GM18951 (cell line): ENCODE measurements at regions not wholly inside any gene's neighbourhood (a gene's known extent, or its start where the extent isn't known, plus 50 kb on each side); places are given as distances from the start of the nearest gene placed in this dataset.

ENCODE experiments used
- POLR2A ChIP-seq: IDR thresholded peaks from 4 replicates; pipeline ENCODE4 v1.6.1; 2011; ENCODE audit warnings: mild to moderate bottlenecking; ENCODE audit not compliant: insufficient read length, insufficient read depth; ENCODE audit errors: extremely low read depth
- in situ Hi-C: fragments of 300-500 bp; cut with MboI; formaldehyde crosslinking; loops from one replicate; pipeline ENCODE4 v1.12.0; 2022; ENCODE audit warnings: low sequenced_read_pairs, mixed read lengths, inconsistent platforms; ENCODE audit not compliant: unreplicated experiment

- TF ChIP-seq POLR2A, result no peak
Measured at GRCh38 chr4:177010418-177010817, 217.7 kb upstream of the VEGFC start.

GRCh38 chr4:177012918-177013545, 220.3 kb upstream of the VEGFC start:
- no peak for TF ChIP-seq POLR2A
- in situ Hi-C loops, result no loop called here

More at GRCh38 chr4:177010418-177010817, 217.7 kb upstream of the VEGFC start:
- in situ Hi-C loops, result no loop called here

- no peak for TF ChIP-seq POLR2A
- in situ Hi-C loops, result no loop called here
Measured at GRCh38 chr4:177016541-177017141, 223.9 kb upstream of the VEGFC start.

GRCh38 chr4:177023951-177024350, 231.2 kb upstream of the VEGFC start:
- in situ Hi-C loops, result no loop called here
- no peak for TF ChIP-seq POLR2A

- in situ Hi-C loops, result no loop called here
- TF ChIP-seq POLR2A, result no peak
Measured at GRCh38 chr4:177032341-177032740, 239.6 kb upstream of the VEGFC start.

- no peak for TF ChIP-seq POLR2A
- in situ Hi-C loops, result no loop called here
Measured at GRCh38 chr4:177033135-177033534, 240.4 kb upstream of the VEGFC start.

- TF ChIP-seq POLR2A, result no peak
- in situ Hi-C loops, result no loop called here
Measured at GRCh38 chr4:177033632-177034031, 240.9 kb upstream of the VEGFC start.

- TF ChIP-seq POLR2A, result no peak
- in situ Hi-C loops, result loop anchor here (10.0 kb wide), 1 partner anchor 667 kb away; no protein-coding TSS in a partner anchor
Measured at GRCh38 chr4:177041356-177041755, 248.6 kb upstream of the VEGFC start.

GRCh38 chr4:177047070-177047850, 254.5 kb upstream of the VEGFC start:
- in situ Hi-C loops, result loop anchor here (10.0 kb wide), 1 partner anchor 672 kb away; no protein-coding TSS in a partner anchor

GRCh38 chr4:177047851-177048174, 255.1 kb upstream of the VEGFC start:
- TF ChIP-seq POLR2A, result no peak
- in situ Hi-C loops, result loop anchor here (10.0 kb wide), 1 partner anchor 673 kb away; no protein-coding TSS in a partner anchor

More at GRCh38 chr4:177047070-177047850, 254.5 kb upstream of the VEGFC start:
- no peak for TF ChIP-seq POLR2A

GRCh38 chr4:177051473-177052060, 258.1 kb upstream of the NEIL3 start:
- in situ Hi-C loops, result no loop called here
- no peak for TF ChIP-seq POLR2A

- TF ChIP-seq POLR2A, result no peak
- in situ Hi-C loops, result no loop called here
Measured at GRCh38 chr4:177052211-177052934, 257.3 kb upstream of the NEIL3 start.

GRCh38 chr4:177057186-177057585, 252.5 kb upstream of the NEIL3 start:
- in situ Hi-C loops, result no loop called here
- TF ChIP-seq POLR2A, result no peak
